Right lobe of liver (tissue), 4 donors: ENCODE measurements at regions not wholly inside any gene's neighbourhood (a gene's known extent, or its start where the extent isn't known, plus 50 kb on each side); places are given as distances from the start of the nearest gene placed in this dataset.

Source experiments
- CTCF ChIP-seq, 4 donors: fragments of 200-600 bp in 3 of 4; fragments of 450-650 bp in 1 of 4; IDR thresholded peaks; one replicate each; pipeline versions ENCODE4 v1.5.1 to v1.8.0; 2016 to 2022; ENCODE audit warnings: antibody characterized with exemption in 4 of 4, mild to moderate bottlenecking in 2 of 4
- POLR2A ChIP-seq: fragments of 450-650 bp; IDR thresholded peaks from one replicate; pipeline ENCODE4 v1.6.1; 2017; ENCODE audit warnings: antibody characterized with exemption, mild to moderate bottlenecking
- donor health status: DM: no; HTN: no; CAD: no.
- donor health status: DM: no; HTN: no; CAD: no.
- donor health status: DM: no; HTN: yes; CAD: no.

GRCh38 chr6:145115638-145116037 is 619.7 kb downstream of the EPM2A start:
- no peak for TF ChIP-seq CTCF (IDR thresholded peaks at IDR 0.05)
- no peak for TF ChIP-seq POLR2A
